H1 (cell line): ENCODE measurements at regions not wholly inside any gene's neighbourhood (a gene's known extent, or its start where the extent isn't known, plus 50 kb on each side); places are given as distances from the start of the nearest gene placed in this dataset.

Source experiments
- CTCF ChIA-PET: fragments of 300-600 bp; sonication (Branson Sonifier 250); formaldehyde crosslinking; loops from one replicate; lab custom pipeline; 2021; ENCODE audit not compliant: partially characterized antibody; lab: Charles Lee
- POLR2A ChIA-PET: fragments of 300-600 bp; sonication (Branson Sonifier 250); formaldehyde crosslinking; loops from one replicate; lab custom pipeline; 2021; ENCODE audit warnings: inconsistent platforms; ENCODE audit not compliant: partially characterized antibody; lab: Charles Lee
- DNase-seq, 2 experiments: peaks; one replicate each; pipeline versions ENCODE4 v3.0.0 to v3.0.0-alpha.2; 2010 to 2022; ENCODE audit warnings: low spot score in 2 of 2, low read depth in 1 of 2, mixed read lengths in 1 of 2
- FAIRE-seq: peaks from 2 replicates; lab custom pipeline; 2011; peaks lifted over from hg19 to GRCh38; lab: Jason Lieb, UNC
- H2AFZ ChIP-seq: 2 replicates; pipeline ENCODE4 v1.8.1; 2012; ENCODE audit warnings: low read length, inconsistent platforms
- H2AK5ac ChIP-seq: 2 replicates; pipeline ENCODE4 v1.6.1; 2013; ENCODE audit warnings: low read depth, low read length
- H2BK120ac ChIP-seq: replicated peaks from 2 replicates; pipeline ENCODE3; 2013; ENCODE audit warnings: low read depth, low read length, inconsistent platforms
- H2BK12ac ChIP-seq: 2 replicates; pipeline ENCODE4 v1.6.1; 2013; ENCODE audit warnings: low read depth, low read length
- H2BK15ac ChIP-seq: 2 replicates; pipeline ENCODE4 v1.6.1; 2013; ENCODE audit warnings: low read length
- H2BK20ac ChIP-seq: 2 replicates; pipeline ENCODE4 v1.6.1; 2013; ENCODE audit warnings: low read length
- H2BK5ac ChIP-seq: 2 replicates; pipeline ENCODE4 v1.6.1; 2013; ENCODE audit warnings: low read depth, low read length
- H3K14ac ChIP-seq: 2 replicates; pipeline ENCODE4 v1.6.1; 2013; ENCODE audit warnings: inconsistent platforms; ENCODE audit not compliant: insufficient read length
- H3K18ac ChIP-seq: 2 replicates; pipeline ENCODE4 v1.6.1; 2013; ENCODE audit warnings: low read length; ENCODE audit errors: extremely low read depth
- H3K23ac ChIP-seq: 2 replicates; pipeline ENCODE4 v1.6.1; 2013; ENCODE audit warnings: inconsistent platforms; ENCODE audit not compliant: insufficient read length
- H3K23me2 ChIP-seq: 2 replicates; pipeline ENCODE4 v1.6.1; 2013; ENCODE audit warnings: low read depth, low read length
- H3K27ac ChIP-seq: 2 replicates; pipeline ENCODE4 v1.6.1; 2011; ENCODE audit warnings: low read depth, low read length, inconsistent platforms
- H3K27me3 ChIP-seq, 4 experiments: replicated peaks in 1 of 4; 1 replicate in 1 of 4; 2 replicates in 3 of 4; pipeline versions ENCODE4 v1.6.1 to v1.8.1; 2011 to 2013; ENCODE audit warnings: low read length in 3 of 4, mild to moderate bottlenecking in 3 of 4, inconsistent platforms in 2 of 4, mixed read lengths in 2 of 4, moderate library complexity in 1 of 4; ENCODE audit not compliant: control insufficient read depth in 3 of 4, insufficient read depth in 3 of 4; ENCODE audit errors: extremely low read depth in 1 of 4
- H3K36me3 ChIP-seq, 4 experiments: 2 replicates each; pipeline versions ENCODE4 v1.6.1 to v1.8.1; 2011 to 2013; ENCODE audit warnings: mild to moderate bottlenecking in 4 of 4, low read length in 3 of 4, moderate library complexity in 2 of 4, control low read depth in 1 of 4, inconsistent platforms in 1 of 4; ENCODE audit not compliant: insufficient read depth in 4 of 4, control insufficient read depth in 2 of 4
- H3K4ac ChIP-seq: replicated peaks from 2 replicates; pipeline ENCODE3; 2013; ENCODE audit warnings: low read length, low read depth, mixed read lengths, inconsistent platforms; ENCODE audit not compliant: insufficient read length
- H3K4me1 ChIP-seq, 4 experiments: replicated peaks in 1 of 4; 1 replicate in 1 of 4; 2 replicates in 3 of 4; pipeline versions ENCODE4 v1.6.1 to v1.8.1; 2011 to 2013; ENCODE audit warnings: low read length in 3 of 4, inconsistent platforms in 2 of 4, mixed read lengths in 1 of 4; ENCODE audit not compliant: insufficient read depth in 4 of 4, control insufficient read depth in 3 of 4
- H3K4me2 ChIP-seq, 2 experiments: 2 replicates each; pipeline versions ENCODE4 v1.6.1 to v1.8.1; 2011 to 2013; ENCODE audit warnings: low read depth in 2 of 2, low read length in 2 of 2, control low read depth in 1 of 2, inconsistent platforms in 1 of 2, mild to moderate bottlenecking in 1 of 2; ENCODE audit not compliant: insufficient read depth in 1 of 2
- H3K4me3 ChIP-seq, 4 experiments: fragments of 200-600, 300-600 bp in 1 of 4; sonication (generic), shearing (Covaris generic), sonication (Bioruptor Twin) in 1 of 4; 2 replicates each; pipeline versions ENCODE4 v1.5.1 to v1.8.1; 2011 to 2016; ENCODE audit warnings: low read length in 4 of 4, low read depth in 3 of 4, control low read depth in 2 of 4, inconsistent platforms in 2 of 4, mild to moderate bottlenecking in 2 of 4, mixed read lengths in 1 of 4, moderate library complexity in 1 of 4; ENCODE audit not compliant: insufficient read depth in 2 of 4; ENCODE audit errors: extremely low read depth in 1 of 4
- H3K56ac ChIP-seq: replicated peaks from 2 replicates; pipeline ENCODE3; 2013; ENCODE audit warnings: low read depth, mild to moderate bottlenecking, mixed read lengths, low read length, inconsistent platforms; ENCODE audit not compliant: insufficient read length
- H3K79me1 ChIP-seq: 2 replicates; pipeline ENCODE4 v1.6.1; 2013; ENCODE audit warnings: low read depth, low read length, control low read depth
- H3K79me2 ChIP-seq, 2 experiments: 2 replicates each; pipeline versions ENCODE4 v1.6.1 to v1.8.1; 2012 to 2013; ENCODE audit warnings: low read length in 2 of 2, mild to moderate bottlenecking in 2 of 2, inconsistent platforms in 1 of 2; ENCODE audit not compliant: insufficient read depth in 2 of 2, control insufficient read depth in 1 of 2
- H3K9ac ChIP-seq, 4 experiments: replicated peaks in 1 of 4; 1 replicate in 1 of 4; 2 replicates in 3 of 4; pipeline versions ENCODE4 v1.6.1 to v1.8.1; 2011 to 2013; ENCODE audit warnings: low read depth in 3 of 4, low read length in 3 of 4, control low read depth in 2 of 4, mild to moderate bottlenecking in 2 of 4, moderate library complexity in 2 of 4, inconsistent platforms in 1 of 4; ENCODE audit errors: extremely low read depth in 1 of 4
- H3K9me3 ChIP-seq, 2 experiments: 2 replicates each; pipeline versions ENCODE4 v1.6.1 to v1.8.1; 2012 to 2013; ENCODE audit warnings: mild to moderate bottlenecking in 2 of 2, moderate library complexity in 2 of 2, control low read depth in 1 of 2, inconsistent platforms in 1 of 2, low read depth in 1 of 2, low read length in 1 of 2, mixed read lengths in 1 of 2; ENCODE audit not compliant: insufficient read depth in 2 of 2
- H4K20me1 ChIP-seq, 2 experiments: replicated peaks in 1 of 2; 2 replicates each; pipeline versions ENCODE3 to v1.8.1; 2011 to 2013; ENCODE audit warnings: inconsistent platforms in 2 of 2, low read length in 2 of 2, mild to moderate bottlenecking in 1 of 2; ENCODE audit not compliant: insufficient read depth in 2 of 2, control insufficient read depth in 1 of 2
- H4K5ac ChIP-seq: 2 replicates; pipeline ENCODE4 v1.6.1; 2013; ENCODE audit warnings: low read length, low read depth, mixed read lengths, inconsistent platforms; ENCODE audit not compliant: insufficient read length
- H4K8ac ChIP-seq: 2 replicates; pipeline ENCODE4 v1.8.0; 2013; ENCODE audit warnings: mild to moderate bottlenecking, moderate library complexity, low read length, inconsistent platforms; ENCODE audit not compliant: insufficient read depth; ENCODE audit errors: extremely low read depth
- H4K91ac ChIP-seq: replicated peaks from 2 replicates; pipeline ENCODE3; 2013; ENCODE audit warnings: low read length, mixed read lengths, inconsistent platforms; ENCODE audit not compliant: insufficient read length
- CEBPB ChIP-seq: IDR thresholded peaks from 2 replicates; pipeline ENCODE4 v1.6.1; 2012; ENCODE audit warnings: low read depth, low read length
- CHD1 ChIP-seq: IDR thresholded peaks from 2 replicates; pipeline ENCODE4 v1.6.1; 2012; ENCODE audit warnings: low read depth, low read length, improper control_type of control experiment
- CHD2 ChIP-seq: IDR thresholded peaks from 2 replicates; pipeline ENCODE4 v1.6.1; 2012; ENCODE audit warnings: low read length, improper control_type of control experiment
- E2F6 ChIP-seq: IDR thresholded peaks from 2 replicates; pipeline ENCODE4 v1.6.1; 2012; ENCODE audit warnings: inconsistent platforms
- EP300 ChIP-seq, 2 experiments: IDR thresholded peaks; 1 replicate in 1 of 2; 2 replicates in 1 of 2; pipeline ENCODE4 v1.6.1; 2011 to 2012; ENCODE audit warnings: low read depth in 2 of 2, low read length in 2 of 2, mild to moderate bottlenecking in 2 of 2, borderline replicate concordance in 1 of 2, inconsistent platforms in 1 of 2, moderate library complexity in 1 of 2
- HDAC2 ChIP-seq, 2 experiments: fragments of 300-600 bp in 1 of 2; sonication (generic) in 1 of 2; IDR thresholded peaks; 2 replicates each; pipeline ENCODE4 v1.6.1; 2011 to 2012; ENCODE audit warnings: low read depth in 2 of 2, low read length in 2 of 2, mild to moderate bottlenecking in 2 of 2, moderate library complexity in 2 of 2, borderline replicate concordance in 1 of 2, inconsistent platforms in 1 of 2
- MAFK ChIP-seq: IDR thresholded peaks from 2 replicates; pipeline ENCODE4 v1.6.1; 2012; ENCODE audit warnings: low read depth, mild to moderate bottlenecking, improper control_type of control experiment, low read length
- RBBP5 ChIP-seq: IDR thresholded peaks from 2 replicates; pipeline ENCODE4 v1.7.1; 2012; ENCODE audit warnings: low read depth, mild to moderate bottlenecking, inconsistent platforms, low read length, moderate library complexity, borderline replicate concordance
- RXRA ChIP-seq: IDR thresholded peaks from 2 replicates; pipeline ENCODE4 v1.6.1; 2011; ENCODE audit warnings: low read depth, mild to moderate bottlenecking, low read length, moderate library complexity; ENCODE audit not compliant: insufficient read depth
- USF2 ChIP-seq: IDR thresholded peaks from 2 replicates; pipeline ENCODE4 v1.6.1; 2011; ENCODE audit warnings: low read length, improper control_type of control experiment
- YY1 ChIP-seq: IDR thresholded peaks from 2 replicates; pipeline ENCODE4 v1.6.1; 2011; ENCODE audit warnings: low read depth, mild to moderate bottlenecking, low read length
- ZNF274 ChIP-seq: IDR thresholded peaks from 2 replicates; pipeline ENCODE4 v1.7.0; 2012; ENCODE audit warnings: low read length, borderline replicate concordance; ENCODE audit errors: extremely low read depth
- WGBS, 2 experiments: shearing (Covaris generic) in 1 of 2; methylation state at CpG; one replicate each; pipeline versions ENCODE4 v1.1.6 to v1.1.7; 2013 to 2015; ENCODE audit warnings: low lambda C conversion rate in 2 of 2, mixed read lengths in 2 of 2, inconsistent platforms in 1 of 2, low coverage in 1 of 2, missing lambda C conversion rate in 1 of 2; ENCODE audit not compliant: insufficient replicate concordance in 2 of 2, insufficient coverage in 1 of 2, insufficient read length in 1 of 2; ENCODE audit errors: extremely low coverage in 1 of 2, missing lambda C conversion rate in 1 of 2; 5-methylcytosine and 5-hydroxymethylcytosine counted together

- Histone ChIP-seq H2AK5ac (no peak overlapping the region), H3K27me3 (0 out of 7 replicates have a peak, but pooled peaks cover 0 to 2% (median 0%) of the 10 kb centered on the region in 4 experiments), H3K23ac (no peak overlapping the region), H3K79me1 (no peaks in the 10 kb centered on the region), H4K20me1 (no peaks in the 10 kb centered on the region), H2AFZ (no peak overlapping the region), H3K27ac (no peak overlapping the region), H3K4me1 (no peaks in the 10 kb centered on the region), H3K14ac (no peak overlapping the region), H3K4me3 (no peak overlapping the region), H3K56ac (no peak overlapping the region), H3K4me2 (no peak overlapping the region), H4K5ac (no peak overlapping the region), H3K79me2 (no peaks in the 10 kb centered on the region), H3K9ac (no peak overlapping the region), H4K8ac (no peak overlapping the region), H3K4ac (no peak overlapping the region), H3K18ac (no peak overlapping the region), H3K9me3 (no peaks in the 10 kb centered on the region), H2BK15ac (no peak overlapping the region), H3K36me3 (no peaks in the 10 kb centered on the region), H2BK5ac (no peak overlapping the region), H2BK120ac (no peak overlapping the region), H2BK12ac (no peak overlapping the region), H3K23me2 (no peaks in the 10 kb centered on the region), H2BK20ac (no peak overlapping the region), H4K91ac (no peak overlapping the region)
- POLR2A ChIA-PET = no interaction called here
- DNase-seq (no peak), FAIRE-seq (no peak)
- 91% methylated on average over 4 of the region's 4 CpGs; no CpG with 5 or more reads in 1 of the 2 experiments for WGBS, 2 experiments
- CTCF ChIA-PET = interaction anchor here (0.7 kb wide), 1 partner anchor 81 kb away, joined by 3 read pairs; no protein-coding TSS in a partner anchor
- TF ChIP-seq HDAC2 (IDR thresholded peaks at IDR 0.05; ENCODE audit: borderline replicate concordance in 1 of 2, low read depth in 2 of 2, low read length in 2 of 2) (no peak), RXRA (no peak), RBBP5 (no peak), MAFK (no peak), CHD2 (no peak), CHD1 (no peak), EP300 (IDR thresholded peaks at IDR 0.05; ENCODE audit: borderline replicate concordance in 1 of 2, low read depth in 2 of 2, low read length in 2 of 2) (no peak), USF2 (no peak), E2F6 (no peak), ZNF274 (no peak), CEBPB (no peak), YY1 (no peak)
Measured at GRCh38 chr6:1231941-1232340, 80.0 kb upstream of the FOXQ1 start.
